NCI-H1436 (cell line): ENCODE measurements at regions not wholly inside any gene's neighbourhood (a gene's known extent, or its start where the extent isn't known, plus 50 kb on each side); places are given as distances from the start of the nearest gene placed in this dataset.

ENCODE experiments used
- DNase-seq: peaks from one replicate; lab custom pipeline; 2025; lab: John Stamatoyannopoulos, UW

GRCh38 chr10:123454987-123455386 lies 211.2 kb upstream of the GPR26 start:
- DNase-seq = no peak

GRCh38 chr10:123455861-123456260 lies 210.3 kb upstream of the GPR26 start:
- no peak for DNase-seq

GRCh38 chr10:123458933-123459332 lies 207.2 kb upstream of the GPR26 start:
- no peak for DNase-seq

GRCh38 chr10:123459371-123460091 lies 206.6 kb upstream of the GPR26 start:
- DNase-seq = peak; percentile 79

GRCh38 chr10:123462246-123462645 lies 203.9 kb upstream of the GPR26 start:
- no peak for DNase-seq

GRCh38 chr10:123462756-123463155 lies 203.4 kb upstream of the GPR26 start:
- DNase-seq = no peak

GRCh38 chr10:123463181-123463580 lies 203.0 kb upstream of the GPR26 start:
- DNase-seq = no peak

GRCh38 chr10:123463698-123464097 lies 202.5 kb upstream of the GPR26 start:
- DNase-seq = no peak

- DNase-seq = no peak
Observed at GRCh38 chr10:123464430-123465323, 201.5 kb upstream of the GPR26 start.

GRCh38 chr10:123470336-123470921 lies 195.7 kb upstream of the GPR26 start:
- peak; percentile 66 for DNase-seq

GRCh38 chr10:123471811-123472210 lies 194.3 kb upstream of the GPR26 start:
- DNase-seq = no peak

- DNase-seq = no peak
Observed at GRCh38 chr10:123472606-123473005, 193.5 kb upstream of the GPR26 start.

GRCh38 chr10:123474700-123475099 lies 191.5 kb upstream of the GPR26 start:
- DNase-seq = no peak

GRCh38 chr10:123475466-123475865 lies 190.7 kb upstream of the GPR26 start:
- DNase-seq = no peak

GRCh38 chr10:123478116-123478515 lies 188.0 kb upstream of the GPR26 start:
- DNase-seq = no peak

- no peak for DNase-seq
Observed at GRCh38 chr10:123479640-123480039, 186.5 kb upstream of the GPR26 start.

GRCh38 chr10:123480344-123480743 lies 185.8 kb upstream of the GPR26 start:
- no peak for DNase-seq

GRCh38 chr10:123480845-123481244 lies 185.3 kb upstream of the GPR26 start:
- DNase-seq = no peak

- no peak for DNase-seq
Observed at GRCh38 chr10:123484722-123485121, 181.4 kb upstream of the GPR26 start.

GRCh38 chr10:123485341-123485960 lies 180.7 kb upstream of the GPR26 start:
- DNase-seq = peak; percentile 58

GRCh38 chr10:123488436-123488835 lies 177.7 kb upstream of the GPR26 start:
- DNase-seq = no peak

- DNase-seq = no peak
Observed at GRCh38 chr10:123491364-123491763, 174.8 kb upstream of the GPR26 start.
